Liver (tissue), 8 donors: ENCODE measurements at regions not wholly inside any gene's neighbourhood (a gene's known extent, or its start where the extent isn't known, plus 50 kb on each side); places are given as distances from the start of the nearest gene placed in this dataset.

ENCODE experiments used
- DNase-seq: peaks from one replicate; pipeline ENCODE4 v3.0.0-alpha.2; 2017; ENCODE audit warnings: low spot score
- H3K27ac ChIP-seq, 2 donors: one replicate each; pipeline ENCODE4 v1.7.0; 2013; ENCODE audit warnings: inconsistent platforms in 2 of 2, low read length in 2 of 2, control low read depth in 1 of 2, low read depth in 1 of 2, mild to moderate bottlenecking in 1 of 2
- H3K27me3 ChIP-seq, 4 donors: one replicate each; pipeline versions ENCODE4 v1.6.1 to v1.7.0; 2013; ENCODE audit warnings: low read length in 3 of 4, inconsistent platforms in 1 of 4, mild to moderate bottlenecking in 1 of 4, moderate library complexity in 1 of 4; ENCODE audit not compliant: control insufficient read depth in 4 of 4, insufficient read depth in 4 of 4
- H3K36me3 ChIP-seq, 4 donors: one replicate each; pipeline versions ENCODE4 v1.6.1 to v1.7.0; 2013; ENCODE audit warnings: low read length in 3 of 4, mild to moderate bottlenecking in 3 of 4, low read depth in 1 of 4, moderate library complexity in 1 of 4; ENCODE audit not compliant: control insufficient read depth in 4 of 4, insufficient read depth in 3 of 4
- H3K4me1 ChIP-seq, 4 donors: one replicate each; pipeline versions ENCODE4 v1.6.1 to v1.7.0; 2013; ENCODE audit warnings: low read length in 3 of 4, mild to moderate bottlenecking in 3 of 4, moderate library complexity in 1 of 4; ENCODE audit not compliant: control insufficient read depth in 4 of 4, insufficient read depth in 4 of 4
- H3K4me3 ChIP-seq, 3 donors: one replicate each; pipeline versions ENCODE4 v1.6.1 to v1.7.0; 2013; ENCODE audit warnings: low read length in 3 of 3, control low read depth in 1 of 3, low read depth in 1 of 3, mild to moderate bottlenecking in 1 of 3
- H3K9ac ChIP-seq, 2 donors: one replicate each; pipeline ENCODE4 v1.7.0; 2013; ENCODE audit warnings: low read length in 2 of 2, mild to moderate bottlenecking in 2 of 2, moderate library complexity in 2 of 2, control low read depth in 1 of 2, low read depth in 1 of 2
- H3K9me3 ChIP-seq, 4 donors: one replicate each; pipeline versions ENCODE4 v1.6.1 to v1.7.0; 2013; ENCODE audit warnings: low read length in 3 of 4; ENCODE audit not compliant: control insufficient read depth in 4 of 4
- ATF3 ChIP-seq: IDR thresholded peaks from 2 replicates; pipeline ENCODE4 v1.6.1; 2016; ENCODE audit warnings: antibody characterized with exemption
- EGR1 ChIP-seq, 2 donors: IDR thresholded peaks; 2 replicates each; pipeline ENCODE4 v1.6.1; 2016 to 2018; ENCODE audit warnings: antibody characterized with exemption in 2 of 2, low read depth in 2 of 2
- FOXA1 ChIP-seq: IDR thresholded peaks from 2 replicates; pipeline ENCODE4 v1.6.1; 2016; ENCODE audit warnings: antibody characterized with exemption
- FOXA2 ChIP-seq: IDR thresholded peaks from 2 replicates; pipeline ENCODE4 v1.6.1; 2016; ENCODE audit warnings: antibody characterized with exemption
- GABPA ChIP-seq, 2 donors: IDR thresholded peaks in 1 of 2; conservative IDR thresholded peaks in 1 of 2; 2 replicates each; pipeline ENCODE4 v1.6.1; 2016; ENCODE audit warnings: antibody characterized with exemption in 2 of 2, mild to moderate bottlenecking in 1 of 2, moderate library complexity in 1 of 2
- HNF4A ChIP-seq, 2 donors: conservative IDR thresholded peaks; 2 replicates each; pipeline ENCODE4 v1.6.1; 2016; ENCODE audit warnings: antibody characterized with exemption in 2 of 2, mild to moderate bottlenecking in 2 of 2
- HNF4G ChIP-seq: IDR thresholded peaks from 2 replicates; pipeline ENCODE4 v1.6.1; 2016; ENCODE audit warnings: antibody characterized with exemption
- JUND ChIP-seq, 2 donors: IDR thresholded peaks; 2 replicates each; pipeline ENCODE4 v1.6.1; 2016; ENCODE audit warnings: antibody characterized with exemption in 2 of 2
- MAX ChIP-seq: IDR thresholded peaks from 2 replicates; pipeline ENCODE4 v1.6.1; 2016; ENCODE audit warnings: antibody characterized with exemption
- NR2F2 ChIP-seq: IDR thresholded peaks from 2 replicates; pipeline ENCODE4 v1.6.1; 2016; ENCODE audit warnings: antibody characterized with exemption
- RAD21 ChIP-seq, 2 donors: IDR thresholded peaks; 2 replicates each; pipeline ENCODE4 v1.6.1; 2016; ENCODE audit warnings: antibody characterized with exemption in 2 of 2, mild to moderate bottlenecking in 2 of 2
- REST ChIP-seq: IDR thresholded peaks from 2 replicates; pipeline ENCODE4 v1.6.1; 2016; ENCODE audit warnings: antibody characterized with exemption, mild to moderate bottlenecking
- RXRA ChIP-seq, 2 donors: IDR thresholded peaks; 2 replicates each; pipeline ENCODE4 v1.6.1; 2017 to 2018; ENCODE audit warnings: antibody characterized with exemption in 2 of 2, mild to moderate bottlenecking in 1 of 2
- SP1 ChIP-seq: IDR thresholded peaks from 2 replicates; pipeline ENCODE4 v1.6.1; 2018; ENCODE audit warnings: antibody characterized with exemption, mild to moderate bottlenecking
- TAF1 ChIP-seq: conservative IDR thresholded peaks from 2 replicates; pipeline ENCODE4 v1.6.1; 2016; ENCODE audit warnings: antibody characterized with exemption, mild to moderate bottlenecking
- YY1 ChIP-seq: IDR thresholded peaks from 2 replicates; pipeline ENCODE4 v1.6.1; 2016; ENCODE audit warnings: antibody characterized with exemption, mild to moderate bottlenecking
- WGBS: extraction: QIAGEN DNeasy Blood & Tissue Kit; methylation state at CpG from one replicate; pipeline ENCODE4 v1.1.7; 2013; 5-methylcytosine and 5-hydroxymethylcytosine counted together
- TF ChIP-seq, protein P1 (sequence below): IDR thresholded peaks from 2 replicates; pipeline ENCODE4 v1.6.1; 2016; ENCODE audit warnings: antibody characterized with exemption
- TF ChIP-seq, protein P2 (sequence below): fragments of 150-350 bp; IDR thresholded peaks from 2 replicates; pipeline ENCODE4 v1.5.1; 2017; ENCODE audit warnings: improper control_type of control experiment, low read depth, low read length; ENCODE audit not compliant: missing input control
- donor health status: healthy.
- donor health status: healthy.
- donor health status: healthy.
- donor health status: healthy.
- donor health status: healthy.

DNA sequence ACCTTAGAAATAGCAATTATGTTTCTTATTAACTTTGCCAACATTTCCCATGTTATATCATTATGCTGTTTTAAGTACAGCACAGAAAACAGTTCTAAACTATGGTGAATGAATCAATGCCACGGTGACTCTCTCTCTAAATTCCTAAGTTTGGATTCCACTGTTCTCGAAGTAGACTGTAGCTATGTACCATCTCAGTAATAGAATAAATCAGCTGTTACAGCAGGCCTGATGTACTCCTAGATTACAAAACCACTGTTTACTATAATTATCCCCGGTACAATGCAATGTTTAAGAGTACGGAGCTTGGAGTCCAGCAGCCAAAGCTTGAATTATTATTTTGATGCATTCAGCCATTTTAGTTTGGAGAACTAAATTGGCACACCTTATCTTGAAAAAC, 476.3 kb upstream of the SLITRK1 start:
- Histone ChIP-seq H3K4me1 (no peaks in the 10 kb centered on the region), H3K36me3 (no peaks in the 10 kb centered on the region), H3K9ac (no peak overlapping the region), H3K9me3 (no peaks in the 10 kb centered on the region), H3K27me3 (no peaks in the 10 kb centered on the region), H3K27ac (no peak overlapping the region), H3K4me3 (no peak overlapping the region)
- WGBS: 79% methylated on average over 4 of the region's 4 CpGs
- no peak for DNase-seq
- no peak for TF ChIP-seq MAX
- no peak for TF ChIP-seq FOXA2
- TF ChIP-seq TAF1: no peak
- no peak for TF ChIP-seq RXRA (IDR thresholded peaks at IDR 0.05)
- TF ChIP-seq GABPA (IDR thresholded peaks at IDR 0.05 in 1 of 2, conservative IDR thresholded peaks at IDR 0.05 in 1 of 2): no peak
- TF ChIP-seq, protein P1, sequence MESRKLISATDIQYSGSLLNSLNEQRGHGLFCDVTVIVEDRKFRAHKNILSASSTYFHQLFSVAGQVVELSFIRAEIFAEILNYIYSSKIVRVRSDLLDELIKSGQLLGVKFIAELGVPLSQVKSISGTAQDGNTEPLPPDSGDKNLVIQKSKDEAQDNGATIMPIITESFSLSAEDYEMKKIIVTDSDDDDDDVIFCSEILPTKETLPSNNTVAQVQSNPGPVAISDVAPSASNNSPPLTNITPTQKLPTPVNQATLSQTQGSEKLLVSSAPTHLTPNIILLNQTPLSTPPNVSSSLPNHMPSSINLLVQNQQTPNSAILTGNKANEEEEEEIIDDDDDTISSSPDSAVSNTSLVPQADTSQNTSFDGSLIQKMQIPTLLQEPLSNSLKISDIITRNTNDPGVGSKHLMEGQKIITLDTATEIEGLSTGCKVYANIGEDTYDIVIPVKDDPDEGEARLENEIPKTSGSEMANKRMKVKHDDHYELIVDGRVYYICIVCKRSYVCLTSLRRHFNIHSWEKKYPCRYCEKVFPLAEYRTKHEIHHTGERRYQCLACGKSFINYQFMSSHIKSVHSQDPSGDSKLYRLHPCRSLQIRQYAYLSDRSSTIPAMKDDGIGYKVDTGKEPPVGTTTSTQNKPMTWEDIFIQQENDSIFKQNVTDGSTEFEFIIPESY: no peak
- TF ChIP-seq FOXA1: no peak
- TF ChIP-seq HNF4G: no peak
- no peak for TF ChIP-seq YY1
- no peak for TF ChIP-seq NR2F2
- no peak for TF ChIP-seq EGR1 (IDR thresholded peaks at IDR 0.05; ENCODE audit: low read depth in 2 of 2)
- no peak for TF ChIP-seq JUND (IDR thresholded peaks at IDR 0.05)
- no peak for TF ChIP-seq RAD21 (IDR thresholded peaks at IDR 0.05)
- no peak for TF ChIP-seq ATF3
- TF ChIP-seq, protein P2, sequence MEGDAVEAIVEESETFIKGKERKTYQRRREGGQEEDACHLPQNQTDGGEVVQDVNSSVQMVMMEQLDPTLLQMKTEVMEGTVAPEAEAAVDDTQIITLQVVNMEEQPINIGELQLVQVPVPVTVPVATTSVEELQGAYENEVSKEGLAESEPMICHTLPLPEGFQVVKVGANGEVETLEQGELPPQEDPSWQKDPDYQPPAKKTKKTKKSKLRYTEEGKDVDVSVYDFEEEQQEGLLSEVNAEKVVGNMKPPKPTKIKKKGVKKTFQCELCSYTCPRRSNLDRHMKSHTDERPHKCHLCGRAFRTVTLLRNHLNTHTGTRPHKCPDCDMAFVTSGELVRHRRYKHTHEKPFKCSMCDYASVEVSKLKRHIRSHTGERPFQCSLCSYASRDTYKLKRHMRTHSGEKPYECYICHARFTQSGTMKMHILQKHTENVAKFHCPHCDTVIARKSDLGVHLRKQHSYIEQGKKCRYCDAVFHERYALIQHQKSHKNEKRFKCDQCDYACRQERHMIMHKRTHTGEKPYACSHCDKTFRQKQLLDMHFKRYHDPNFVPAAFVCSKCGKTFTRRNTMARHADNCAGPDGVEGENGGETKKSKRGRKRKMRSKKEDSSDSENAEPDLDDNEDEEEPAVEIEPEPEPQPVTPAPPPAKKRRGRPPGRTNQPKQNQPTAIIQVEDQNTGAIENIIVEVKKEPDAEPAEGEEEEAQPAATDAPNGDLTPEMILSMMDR: no peak
- TF ChIP-seq REST: no peak
- TF ChIP-seq HNF4A (conservative IDR thresholded peaks at IDR 0.05): no peak
- TF ChIP-seq SP1: no peak

- Histone ChIP-seq H3K27me3 (no peaks in the 10 kb centered on the region), H3K9me3 (peaks cover 0 to 4% (median 0%) of the 10 kb centered on the region in 4 donors), H3K4me3 (no peak overlapping the region), H3K36me3 (no peaks in the 10 kb centered on the region), H3K27ac (no peak overlapping the region), H3K9ac (no peak overlapping the region), H3K4me1 (no peaks in the 10 kb centered on the region)
- TF ChIP-seq FOXA1 (no peak), FOXA2 (no peak), EGR1 (IDR thresholded peaks at IDR 0.05; ENCODE audit: low read depth in 2 of 2) (no peak)
- no peak for DNase-seq
Observed at GRCh38 chr13:84352946-84353345, 470.7 kb upstream of the SLITRK1 start.
